GM19372 (cell line): ENCODE measurements at regions not wholly inside any gene's neighbourhood (a gene's known extent, or its start where the extent isn't known, plus 50 kb on each side); places are given as distances from the start of the nearest gene placed in this dataset.
"Not testable (repeated sequence)": the region's sequence is repeated elsewhere in the genome, so short reads cannot be mapped to it uniquely, and the experiment has no call there.

Experiments used
- ATAC-seq: cut with Tn5 transposase; IDR thresholded peaks from one replicate; pipeline ENCODE4 v1.9.1; 2021; ENCODE audit warnings: mild to moderate bottlenecking, low read depth, moderate library complexity; ENCODE audit not compliant: unreplicated experiment

DNA sequence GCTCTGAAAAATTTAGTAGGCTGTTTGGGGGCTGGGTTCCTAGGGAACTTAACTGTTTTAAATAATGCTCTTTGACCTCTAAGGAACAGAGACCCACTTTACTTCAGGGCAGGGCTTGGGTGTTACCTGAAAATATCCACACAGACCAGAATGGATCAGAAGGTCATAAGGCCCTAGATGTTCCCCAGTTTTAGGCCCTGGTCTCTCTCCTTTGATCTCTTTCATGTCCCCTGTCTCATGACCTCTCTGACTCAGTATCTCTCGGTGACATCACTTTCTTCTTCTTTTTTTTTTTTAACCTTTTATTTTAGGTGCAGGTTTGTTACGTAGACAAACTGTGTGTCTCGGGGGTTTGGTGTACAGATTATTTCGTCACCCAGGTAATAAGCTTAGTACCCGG, 272.1 kb upstream of the SGK1 start:
- ATAC-seq = no peak

DNA sequence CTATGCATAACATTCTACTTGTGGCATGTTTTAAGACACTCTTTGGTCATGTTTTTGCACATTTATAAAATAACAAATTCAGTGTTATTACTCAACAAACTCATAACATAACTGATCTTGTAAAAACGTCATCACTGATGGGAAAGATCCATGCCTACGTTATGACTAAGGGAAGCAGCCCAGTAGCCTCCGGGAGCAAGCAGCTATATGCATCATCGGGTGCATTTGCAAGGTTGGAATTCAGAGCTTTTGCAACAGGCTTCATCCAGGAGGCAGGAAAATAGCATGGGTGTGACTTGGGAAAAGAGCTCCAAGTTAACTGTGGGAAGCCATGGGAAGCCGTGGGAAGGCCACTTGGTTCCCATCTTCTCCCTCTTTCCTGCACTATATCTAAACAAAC, 271.6 kb upstream of the SGK1 start:
- no peak for ATAC-seq

DNA sequence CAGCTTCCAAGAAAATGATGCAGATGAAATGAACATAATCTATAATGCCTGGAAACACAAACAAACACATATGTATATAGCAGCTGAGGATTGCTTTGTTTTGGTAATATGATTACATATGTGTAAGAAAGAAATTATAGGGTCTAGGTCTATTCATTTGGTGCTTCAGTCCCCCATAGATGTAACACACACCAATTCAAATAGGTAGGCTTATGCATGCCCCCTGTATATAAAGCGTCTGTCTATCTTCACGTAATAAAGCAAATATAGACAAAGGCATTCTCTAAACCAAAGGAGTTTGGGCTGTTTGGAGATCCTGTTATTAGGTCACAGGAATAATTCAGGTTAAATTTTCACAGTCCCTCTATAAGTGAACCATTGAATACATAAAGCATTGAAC, 270.4 kb upstream of the SGK1 start:
- ATAC-seq = no peak

DNA sequence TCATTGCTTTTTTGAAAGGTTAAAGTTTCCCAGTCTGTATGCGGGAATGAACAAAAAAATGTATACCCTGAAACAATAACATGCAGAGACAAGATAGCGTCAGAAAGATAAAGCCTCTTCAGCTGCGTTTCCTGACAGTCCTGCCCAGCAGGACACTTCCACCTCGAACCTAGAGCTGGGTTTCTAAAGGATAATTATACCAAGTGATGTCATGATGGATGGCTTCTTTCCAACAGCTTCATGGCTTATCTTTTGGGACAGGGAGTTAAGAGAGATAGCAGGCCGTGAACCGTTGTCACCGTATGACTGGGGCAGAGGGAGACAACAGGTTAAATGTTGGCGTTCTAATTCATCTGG, 267.6 kb upstream of the SGK1 start:
- ATAC-seq = no peak

DNA sequence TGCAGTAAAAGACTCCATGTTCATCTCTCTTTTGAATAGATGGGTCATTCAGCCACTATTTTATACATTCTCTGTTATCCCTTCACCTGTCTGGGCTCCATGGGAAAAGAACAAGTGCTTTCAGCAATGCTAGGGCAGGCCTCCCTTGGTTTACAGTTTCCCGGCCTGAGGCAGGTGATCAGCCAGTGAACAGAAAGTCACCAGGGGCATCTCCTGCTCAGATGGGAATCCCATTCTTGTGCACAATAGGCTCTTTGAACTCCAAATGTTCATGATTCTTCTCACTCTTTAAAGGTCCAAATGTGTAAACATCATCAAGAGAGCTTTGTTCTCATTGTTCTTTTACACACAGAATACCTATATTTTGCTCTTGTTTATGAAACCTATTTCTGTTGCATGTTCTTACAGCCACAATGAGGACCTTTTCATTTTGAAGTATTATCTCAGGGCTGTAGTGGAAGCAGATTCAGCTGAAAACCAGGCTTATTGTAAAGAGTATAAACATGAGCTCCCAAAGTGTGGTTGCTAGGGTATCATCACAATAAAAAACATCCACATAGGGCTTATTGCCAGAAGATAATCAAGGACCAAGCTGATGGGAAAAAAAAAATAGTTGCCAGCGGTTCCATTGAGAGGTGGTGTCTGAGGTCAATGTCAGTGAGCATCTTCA, 267.1 kb upstream of the SGK1 start:
- no peak for ATAC-seq

DNA sequence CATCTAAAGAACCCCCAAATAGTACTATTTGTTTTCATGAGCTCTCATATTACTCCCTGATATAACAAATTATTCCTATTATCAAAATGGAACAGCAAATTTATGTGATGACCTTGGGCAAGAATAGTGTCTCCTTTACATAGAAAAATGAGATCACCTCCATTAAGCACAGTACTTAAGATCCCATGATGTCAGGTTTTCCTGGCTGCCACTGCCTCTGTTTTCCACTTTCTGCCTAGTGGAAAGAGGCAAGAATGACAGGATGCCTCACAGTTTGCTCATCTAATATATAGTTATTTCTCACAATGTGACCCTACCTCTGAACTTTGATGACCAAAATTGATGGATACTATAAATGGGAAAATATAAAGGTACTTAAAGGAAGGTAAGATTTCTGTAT, 260.1 kb upstream of the SGK1 start:
- ATAC-seq = no peak

DNA sequence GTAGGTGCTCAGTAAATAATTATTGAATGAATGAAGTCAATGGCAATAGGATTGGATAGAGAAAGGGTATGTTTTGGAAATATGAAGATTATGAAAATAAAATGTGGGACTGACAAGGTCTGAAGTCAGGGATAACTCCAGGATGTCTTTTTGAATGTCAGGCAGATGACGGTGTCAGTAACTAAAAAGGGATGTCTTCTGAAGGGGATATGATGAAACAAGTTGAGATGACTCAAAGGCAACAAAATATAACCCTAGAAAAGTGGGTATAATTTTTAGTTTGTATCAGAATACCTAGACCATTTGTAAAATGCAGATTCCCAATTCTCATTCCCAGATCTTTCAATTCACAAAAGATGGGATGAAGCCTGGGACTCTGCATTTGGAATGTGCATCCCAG, 257.3 kb upstream of the SGK1 start:
- ATAC-seq = no peak

DNA sequence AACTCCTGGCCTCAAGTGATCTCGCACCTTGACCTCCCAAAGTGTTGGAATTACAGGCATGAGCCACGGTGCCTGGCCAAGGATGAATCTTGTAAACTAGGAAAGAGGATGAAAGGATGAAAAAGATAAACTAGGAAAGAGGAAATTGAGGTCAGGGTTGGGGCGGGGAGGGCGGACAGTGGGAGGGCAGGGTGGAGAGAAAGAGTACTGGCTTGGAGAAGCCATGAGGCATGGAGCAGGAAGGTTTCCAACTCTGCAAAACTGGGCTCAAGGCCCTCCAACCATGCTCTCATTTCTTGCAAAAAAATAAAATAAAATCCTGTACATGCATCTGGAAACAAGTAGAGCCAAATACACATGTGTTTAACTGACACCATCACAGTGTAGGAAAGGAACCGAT, 256.6 kb upstream of the SGK1 start:
- ATAC-seq = no peak

DNA sequence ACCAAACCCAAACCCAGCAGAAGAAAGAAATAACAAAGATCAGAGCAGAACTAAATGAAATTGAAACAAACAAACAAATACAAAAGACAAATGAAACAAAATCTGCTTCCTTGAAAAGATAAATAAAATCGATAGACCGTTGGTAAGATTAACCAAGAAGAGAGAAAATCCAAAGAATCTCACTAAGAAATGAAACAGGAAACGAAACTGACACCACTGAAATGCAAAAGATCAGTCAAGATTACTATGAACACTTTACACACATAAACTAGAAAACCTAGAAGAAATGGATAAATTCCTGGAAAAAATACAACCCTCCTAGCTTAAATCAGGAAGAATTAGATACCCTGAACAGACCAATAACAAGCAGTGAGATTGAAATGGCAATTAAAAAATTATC, 252.1 kb upstream of the SGK1 start:
- ATAC-seq = not testable (repeated sequence)

DNA sequence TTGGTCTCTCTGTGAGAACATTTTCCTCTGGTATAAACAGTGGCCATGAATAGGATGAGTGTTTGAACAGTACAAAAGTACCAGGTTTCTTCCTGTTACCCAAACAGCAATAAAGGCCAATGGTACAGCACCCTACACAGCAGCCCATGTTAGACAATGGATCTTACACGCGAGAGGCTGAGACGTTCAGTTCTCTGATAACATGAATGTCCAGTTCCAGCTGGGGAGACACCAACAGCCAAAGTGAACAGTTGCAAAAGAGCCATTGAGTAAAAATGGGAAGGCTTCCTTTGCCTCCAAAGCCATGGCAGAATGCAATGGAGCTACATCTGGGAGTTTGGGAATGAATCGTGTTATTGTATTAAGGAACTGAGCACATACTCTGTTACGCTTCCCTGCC, 246.8 kb upstream of the SGK1 start:
- ATAC-seq = no peak

DNA sequence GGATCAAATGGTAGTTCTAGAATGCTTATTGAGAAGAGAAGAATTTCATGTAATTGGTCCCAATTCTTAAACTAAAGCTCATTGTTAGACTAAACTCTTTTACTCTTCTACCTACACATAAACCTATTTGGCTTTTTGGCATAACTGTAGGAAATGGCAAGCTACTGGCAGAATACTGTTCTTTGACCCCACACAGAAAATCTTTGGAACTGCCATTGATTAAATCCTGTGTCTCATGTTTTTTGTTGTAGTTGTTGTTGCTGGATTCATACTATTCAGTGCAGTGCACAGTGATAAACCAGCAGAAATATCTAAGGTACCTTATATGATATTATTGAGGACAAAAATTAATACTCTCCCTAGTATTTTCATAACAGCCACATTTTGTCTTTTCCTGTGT, 242.1 kb upstream of the SGK1 start:
- no peak for ATAC-seq

DNA sequence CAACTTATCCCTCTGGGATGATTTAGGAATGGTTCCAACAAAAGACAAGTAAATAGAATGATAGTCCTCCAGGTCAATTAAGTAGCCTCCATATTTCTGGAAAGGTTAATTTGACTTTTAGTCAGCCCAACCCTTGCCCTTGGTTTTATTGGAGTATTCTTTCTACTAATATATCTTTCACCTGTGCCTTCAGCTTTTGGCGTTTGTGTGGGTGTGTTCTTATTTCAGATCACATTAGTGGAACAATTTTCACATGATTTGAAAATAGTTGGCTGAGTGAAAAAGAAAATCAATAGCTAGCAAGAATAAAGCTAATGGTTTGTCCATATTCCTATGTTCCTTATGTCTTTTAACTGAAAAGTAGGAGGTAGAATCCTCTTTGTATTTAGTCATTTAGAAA, 239.6 kb upstream of the SGK1 start:
- no peak for ATAC-seq

DNA sequence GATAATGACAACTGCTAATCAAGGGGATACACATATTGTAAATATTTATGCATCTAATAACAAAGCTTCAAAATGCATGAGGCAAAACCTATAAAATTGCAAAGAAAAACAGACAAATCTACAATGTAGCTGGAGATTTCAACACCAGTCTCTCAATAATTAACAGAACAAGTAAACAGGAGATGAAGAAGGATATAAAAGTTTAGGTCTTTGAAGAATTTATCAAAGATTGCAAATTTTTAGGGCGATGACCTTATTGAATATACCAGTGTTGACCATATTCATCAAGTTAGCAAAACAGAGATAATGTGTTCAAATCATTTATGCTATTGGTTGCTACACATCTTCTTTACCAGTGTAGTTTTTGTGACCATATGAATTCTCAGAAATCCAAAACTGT, 237.8 kb upstream of the SGK1 start:
- no peak for ATAC-seq

DNA sequence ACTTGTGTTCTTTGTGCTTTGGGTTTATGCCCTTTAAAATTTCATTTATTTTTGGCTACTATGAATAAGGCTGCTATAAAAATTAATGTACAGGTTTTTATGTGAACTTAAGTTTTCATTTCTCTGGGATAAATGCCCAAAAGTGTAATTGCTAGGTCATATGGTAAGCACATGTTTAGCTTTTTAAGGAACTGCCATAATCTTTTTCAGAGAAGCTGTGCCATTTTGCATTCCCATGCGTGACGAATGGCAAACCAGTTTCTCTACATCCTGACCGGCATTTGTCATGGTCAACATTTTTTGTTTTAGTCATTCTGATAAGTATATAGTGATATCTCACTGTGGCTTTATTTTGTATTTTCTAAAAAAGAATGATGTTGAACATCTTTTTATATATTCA, 236.0 kb upstream of the SGK1 start:
- ATAC-seq = no peak

DNA sequence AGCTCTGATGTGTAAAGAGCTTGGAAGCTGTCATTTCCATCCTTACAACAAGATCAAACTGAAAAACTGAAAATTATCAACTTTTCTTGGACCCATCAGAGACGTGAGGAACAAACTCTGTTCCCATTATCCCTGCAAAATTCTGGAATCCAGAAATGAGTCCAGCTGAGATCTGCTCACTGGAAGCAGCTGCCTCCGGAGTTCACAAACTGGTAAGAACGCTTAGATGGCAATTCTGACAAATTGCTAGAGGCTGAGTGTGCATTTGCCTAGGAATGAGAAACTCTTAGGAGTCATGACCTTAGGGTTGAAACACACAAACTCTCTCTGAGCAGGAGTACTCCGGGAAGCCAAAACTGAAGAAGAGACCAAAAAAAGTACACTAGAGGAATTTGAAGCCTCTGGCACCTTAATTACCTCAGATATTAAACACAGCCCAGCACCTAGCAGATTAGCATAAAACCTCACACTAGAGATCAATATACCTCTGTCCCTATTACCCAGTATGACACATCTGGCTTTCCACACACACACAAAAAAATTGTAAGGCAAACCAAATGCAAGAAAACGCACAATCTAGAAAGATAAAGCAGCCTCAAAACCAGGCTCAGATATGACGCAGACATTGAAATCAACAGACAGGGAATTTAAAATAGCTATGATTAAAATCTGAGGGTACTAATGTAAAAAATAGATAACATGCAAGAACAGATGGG, 233.5 kb upstream of the SGK1 start:
- ATAC-seq = no peak

DNA sequence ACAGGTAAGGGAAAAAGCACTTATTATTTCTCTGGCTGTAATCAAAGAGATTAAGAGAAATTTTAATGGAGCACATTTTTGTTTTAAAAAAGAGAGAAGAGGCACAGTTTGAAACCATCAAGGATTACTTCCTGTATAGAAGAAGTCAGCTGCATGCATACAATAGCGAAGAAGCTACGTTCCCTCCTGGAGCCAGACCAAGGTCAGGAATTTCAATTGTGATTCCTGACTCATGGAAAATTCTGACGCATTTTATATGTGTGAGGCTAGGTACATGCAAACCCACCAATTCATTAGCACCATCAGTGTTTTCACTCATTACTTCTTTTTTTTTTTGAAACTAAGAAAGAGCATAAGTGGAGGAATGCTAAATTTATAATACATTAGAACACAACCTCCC, 232.7 kb upstream of the SGK1 start:
- ATAC-seq = no peak

DNA sequence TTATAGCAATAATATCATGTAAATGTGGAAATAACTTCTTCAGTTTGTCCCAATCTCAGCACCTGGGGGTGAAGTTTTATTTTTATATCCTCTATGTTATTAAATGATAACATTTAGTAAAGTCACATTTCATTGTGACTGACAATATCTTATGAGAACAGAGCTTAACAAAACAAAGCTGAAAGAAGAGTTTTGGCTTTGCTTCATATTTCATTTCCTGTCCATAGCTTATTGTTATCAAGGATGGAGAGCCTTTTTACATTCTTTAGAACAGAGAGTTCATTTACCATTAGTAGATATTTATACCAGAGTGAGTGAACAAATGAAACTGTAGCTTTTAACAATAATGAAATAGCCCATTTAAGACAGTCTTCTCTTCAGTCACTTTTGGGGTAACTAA, 231.9 kb upstream of the SGK1 start:
- no peak for ATAC-seq

DNA sequence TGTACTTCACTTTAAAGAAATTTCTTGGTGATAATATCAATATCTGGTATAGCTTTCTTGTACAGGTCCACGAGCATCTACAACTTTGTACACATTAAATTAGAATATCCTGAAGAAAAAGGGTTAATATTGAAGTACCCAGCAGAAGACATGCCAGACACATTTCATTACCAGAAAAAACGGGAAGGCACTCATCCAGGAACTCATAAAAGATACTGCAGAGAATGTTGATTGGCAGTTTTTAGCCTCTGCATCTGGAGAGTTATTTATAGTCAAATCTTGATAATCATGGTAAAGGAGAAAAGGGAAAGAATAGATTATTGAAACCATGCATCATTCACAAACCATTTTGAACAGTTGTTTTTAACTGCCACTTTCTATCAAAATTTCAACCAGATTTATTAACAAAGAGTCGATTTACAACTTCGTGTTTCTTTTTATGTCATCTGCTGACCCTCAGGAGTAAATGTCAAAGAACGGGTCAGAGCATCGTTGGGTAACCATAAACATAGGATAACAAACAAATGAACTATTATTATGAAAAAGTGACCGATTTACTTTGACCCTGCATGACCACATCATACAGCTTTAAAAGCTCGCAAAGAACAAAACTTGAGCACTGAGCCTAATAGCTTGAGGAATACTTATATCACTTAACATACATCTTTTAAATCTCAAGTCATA, 229.2 kb upstream of the SGK1 start:
- no peak for ATAC-seq

DNA sequence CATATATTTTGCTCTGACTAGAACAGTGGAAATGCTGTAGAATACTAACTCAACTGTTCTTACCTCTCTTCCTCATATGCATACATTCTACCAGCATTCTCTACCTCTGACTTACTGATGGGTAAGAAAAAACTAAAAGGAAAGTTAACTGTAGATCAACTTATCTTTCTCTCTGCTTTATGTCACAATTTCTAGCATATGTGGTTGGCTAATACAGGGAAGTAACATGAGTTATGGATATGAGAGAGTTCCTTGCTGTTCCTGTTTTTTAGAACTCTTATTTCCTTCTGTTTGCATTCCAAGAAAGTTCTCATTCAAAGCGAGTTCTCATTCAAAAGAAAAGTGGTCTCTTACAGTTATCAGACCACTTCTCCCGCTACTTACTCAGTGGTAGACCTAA, 226.8 kb upstream of the SGK1 start:
- ATAC-seq = no peak

DNA sequence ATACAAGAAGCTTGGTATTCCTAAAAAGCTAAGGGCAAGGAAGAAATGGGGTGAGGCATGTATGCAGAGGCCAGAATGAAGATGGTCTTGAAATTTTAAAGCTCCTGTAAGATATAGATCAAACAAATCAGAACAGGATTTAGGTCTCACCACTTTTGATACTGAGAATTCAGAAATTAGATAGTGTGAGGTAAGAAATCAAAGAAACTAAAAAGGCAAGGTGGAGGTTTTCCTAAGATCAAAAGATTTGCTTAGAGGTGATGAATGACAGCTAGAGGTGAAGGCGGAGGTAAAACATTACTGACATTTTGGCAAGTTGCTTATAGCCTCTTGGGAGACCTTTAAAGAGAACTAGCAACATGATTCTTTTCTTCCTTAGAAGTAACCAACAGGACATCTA, 225.2 kb upstream of the SGK1 start:
- no peak for ATAC-seq

DNA sequence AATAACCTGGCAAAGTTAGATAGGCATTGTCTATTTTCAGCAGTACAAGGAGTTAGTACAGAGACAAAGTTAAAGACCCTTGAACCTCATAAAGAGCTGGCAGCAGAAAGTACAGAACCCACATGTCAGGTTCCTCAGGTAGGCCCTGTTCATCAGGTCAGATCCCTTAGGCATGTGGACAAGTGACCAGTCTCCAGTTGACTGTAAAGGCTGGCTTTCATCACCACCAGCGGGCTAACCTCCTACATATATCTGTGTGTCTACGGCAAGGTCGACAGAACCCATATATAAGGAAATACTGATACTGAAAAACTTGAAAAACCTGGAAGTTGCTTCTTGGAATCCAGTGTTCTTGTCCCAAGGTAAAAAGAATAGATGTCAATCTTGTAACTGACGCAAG, 223.1 kb upstream of the SGK1 start:
- ATAC-seq = no peak

DNA sequence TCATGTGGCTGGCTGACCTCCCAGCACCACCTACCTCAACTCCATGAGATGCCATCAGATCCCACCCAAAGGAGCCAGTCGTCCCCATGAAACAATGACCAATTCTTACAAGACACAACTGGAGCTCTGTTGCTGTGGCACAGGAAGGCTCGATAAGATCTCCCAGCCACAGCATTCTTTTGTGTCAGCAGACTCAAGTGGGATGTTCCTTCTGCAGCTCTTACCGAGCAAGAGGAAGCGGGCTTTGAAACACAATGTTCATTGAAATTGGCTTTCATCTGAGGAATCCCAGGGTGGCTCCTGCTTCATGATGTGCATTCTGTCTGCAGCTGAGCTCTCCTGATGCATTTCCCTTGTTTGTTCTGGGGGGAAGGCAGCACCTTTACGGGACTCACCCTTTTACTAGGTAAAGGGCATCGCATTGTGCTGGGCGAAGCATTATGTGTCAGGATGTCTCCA, 222.0 kb upstream of the SGK1 start:
- ATAC-seq = no peak
